A549 (cell line): ENCODE measurements at regions not wholly inside any gene's neighbourhood (a gene's known extent, or its start where the extent isn't known, plus 50 kb on each side); places are given as distances from the start of the nearest gene placed in this dataset.

ENCODE experiments used
- CHD4 ChIP-seq: fragments of 200-600 bp; sonication (generic); IDR thresholded peaks from 2 replicates; pipeline ENCODE4 v1.6.1; 2016; ENCODE audit warnings: antibody characterized with exemption, mild to moderate bottlenecking, borderline replicate concordance
- CTCF ChIP-seq: fragments of >200 bp; sonication (Bioruptor Twin); formaldehyde crosslinking; IDR thresholded peaks from 3 replicates; pipeline ENCODE4 v1.5.1; 2016
- HEYL ChIP-seq: fragments of 250-450 bp; sonication (Bioruptor Pico); IDR thresholded peaks from 2 replicates; pipeline ENCODE4 v1.8.0; 2021; ENCODE audit warnings: mild to moderate bottlenecking, moderate library complexity
- MAX ChIP-seq: IDR thresholded peaks from 2 replicates; pipeline ENCODE4 v1.6.1; 2012
- MYC ChIP-seq: IDR thresholded peaks from 2 replicates; pipeline ENCODE4 v1.6.1; 2012; ENCODE audit warnings: mild to moderate bottlenecking, inconsistent platforms, low read length, improper control_type of control experiment, borderline replicate concordance
- POLR2A ChIP-seq: IDR thresholded peaks from 2 replicates; pipeline ENCODE4 v1.6.1; 2012; ENCODE audit warnings: mild to moderate bottlenecking, low read length
- RAD21 ChIP-seq, 2 experiments: fragments of >200 bp in 1 of 2; sonication (Bioruptor Twin) in 1 of 2; formaldehyde crosslinking in 1 of 2; IDR thresholded peaks in 1 of 2; conservative IDR thresholded peaks in 1 of 2; 2 replicates in 1 of 2; 3 replicates in 1 of 2; pipeline ENCODE4 v1.6.1; 2012 to 2018; ENCODE audit warnings: inconsistent platforms in 1 of 2
- RFX5 ChIP-seq: fragments of 450-650 bp; IDR thresholded peaks from 2 replicates; pipeline ENCODE4 v1.7.1; 2014; ENCODE audit warnings: antibody characterized with exemption, mild to moderate bottlenecking, moderate library complexity
- SMC3 ChIP-seq: fragments of >200 bp; sonication (Bioruptor Twin); formaldehyde crosslinking; IDR thresholded peaks from 3 replicates; pipeline ENCODE4 v1.6.1; 2018; ENCODE audit warnings: inconsistent platforms
- TF ChIP-seq, protein P1 (sequence below): fragments of 150-350 bp; IDR thresholded peaks from 2 replicates; pipeline ENCODE4 v1.6.1; 2014; ENCODE audit warnings: low read depth, mild to moderate bottlenecking, low read length
- TF ChIP-seq, protein P2 (sequence below): fragments of 200-600 bp; sonication (generic); IDR thresholded peaks from 2 replicates; pipeline ENCODE4 v1.6.1; 2016; ENCODE audit warnings: antibody characterized with exemption, mild to moderate bottlenecking, moderate library complexity

- TF ChIP-seq CTCF (no peak), POLR2A (no peak), MYC (no peak), RFX5 (no peak), CHD4 (no peak), MAX (no peak), RAD21 (conservative IDR thresholded peaks at IDR 0.05 in 1 of 2, IDR thresholded peaks at IDR 0.05 in 1 of 2) (no peak), SMC3 (no peak), HEYL (CRISPR knock-in tag) (no peak)
- TF ChIP-seq, protein P1, sequence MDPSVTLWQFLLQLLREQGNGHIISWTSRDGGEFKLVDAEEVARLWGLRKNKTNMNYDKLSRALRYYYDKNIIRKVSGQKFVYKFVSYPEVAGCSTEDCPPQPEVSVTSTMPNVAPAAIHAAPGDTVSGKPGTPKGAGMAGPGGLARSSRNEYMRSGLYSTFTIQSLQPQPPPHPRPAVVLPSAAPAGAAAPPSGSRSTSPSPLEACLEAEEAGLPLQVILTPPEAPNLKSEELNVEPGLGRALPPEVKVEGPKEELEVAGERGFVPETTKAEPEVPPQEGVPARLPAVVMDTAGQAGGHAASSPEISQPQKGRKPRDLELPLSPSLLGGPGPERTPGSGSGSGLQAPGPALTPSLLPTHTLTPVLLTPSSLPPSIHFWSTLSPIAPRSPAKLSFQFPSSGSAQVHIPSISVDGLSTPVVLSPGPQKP, result no peak
- TF ChIP-seq, protein P2, sequence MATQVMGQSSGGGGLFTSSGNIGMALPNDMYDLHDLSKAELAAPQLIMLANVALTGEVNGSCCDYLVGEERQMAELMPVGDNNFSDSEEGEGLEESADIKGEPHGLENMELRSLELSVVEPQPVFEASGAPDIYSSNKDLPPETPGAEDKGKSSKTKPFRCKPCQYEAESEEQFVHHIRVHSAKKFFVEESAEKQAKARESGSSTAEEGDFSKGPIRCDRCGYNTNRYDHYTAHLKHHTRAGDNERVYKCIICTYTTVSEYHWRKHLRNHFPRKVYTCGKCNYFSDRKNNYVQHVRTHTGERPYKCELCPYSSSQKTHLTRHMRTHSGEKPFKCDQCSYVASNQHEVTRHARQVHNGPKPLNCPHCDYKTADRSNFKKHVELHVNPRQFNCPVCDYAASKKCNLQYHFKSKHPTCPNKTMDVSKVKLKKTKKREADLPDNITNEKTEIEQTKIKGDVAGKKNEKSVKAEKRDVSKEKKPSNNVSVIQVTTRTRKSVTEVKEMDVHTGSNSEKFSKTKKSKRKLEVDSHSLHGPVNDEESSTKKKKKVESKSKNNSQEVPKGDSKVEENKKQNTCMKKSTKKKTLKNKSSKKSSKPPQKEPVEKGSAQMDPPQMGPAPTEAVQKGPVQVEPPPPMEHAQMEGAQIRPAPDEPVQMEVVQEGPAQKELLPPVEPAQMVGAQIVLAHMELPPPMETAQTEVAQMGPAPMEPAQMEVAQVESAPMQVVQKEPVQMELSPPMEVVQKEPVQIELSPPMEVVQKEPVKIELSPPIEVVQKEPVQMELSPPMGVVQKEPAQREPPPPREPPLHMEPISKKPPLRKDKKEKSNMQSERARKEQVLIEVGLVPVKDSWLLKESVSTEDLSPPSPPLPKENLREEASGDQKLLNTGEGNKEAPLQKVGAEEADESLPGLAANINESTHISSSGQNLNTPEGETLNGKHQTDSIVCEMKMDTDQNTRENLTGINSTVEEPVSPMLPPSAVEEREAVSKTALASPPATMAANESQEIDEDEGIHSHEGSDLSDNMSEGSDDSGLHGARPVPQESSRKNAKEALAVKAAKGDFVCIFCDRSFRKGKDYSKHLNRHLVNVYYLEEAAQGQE, result no peak
Observed at GRCh38 chr13:107119989-107120881, 552.3 kb upstream of the ARGLU1 start.
